ENCODE measurements at regions not wholly inside any gene's neighbourhood (a gene's known extent, or its start where the extent isn't known, plus 50 kb on each side); places are given as distances from the start of the nearest gene placed in this dataset.

GRCh38 chr3:170716172-170716805, 130.4 kb upstream of the SLC7A14 start:
- Mint-ChIP-seq H3K27me3 (peaks cover 37% of the 10 kb centered on the region), H3K27ac (no peak overlapping the region), H3K4me1 (no peaks in the 10 kb centered on the region), H3K4me3 (no peak overlapping the region), H3K9me3 (peaks cover 5% of the 10 kb centered on the region), H3K36me3 (no peaks in the 10 kb centered on the region)
- ATAC-seq: no peak

- Mint-ChIP-seq H3K27ac (no peak overlapping the region), H3K36me3 (no peaks in the 10 kb centered on the region), H3K4me3 (no peak overlapping the region), H3K4me1 (no peaks in the 10 kb centered on the region), H3K27me3 (peaks cover 46% of the 10 kb centered on the region), H3K9me3 (peaks cover 10% of the 10 kb centered on the region)
- no peak for ATAC-seq
Observed at GRCh38 chr3:170714562-170715535, 129.0 kb upstream of the SLC7A14 start.

GRCh38 chr3:170714122-170714521, 128.2 kb upstream of the SLC7A14 start:
- ATAC-seq: no peak
- no peak overlapping the region for H3K4me3 Mint-ChIP-seq
- no peak overlapping the region for H3K27ac Mint-ChIP-seq
- no peaks in the 10 kb centered on the region for H3K36me3 Mint-ChIP-seq
- peaks cover 13% of the 10 kb centered on the region for H3K9me3 Mint-ChIP-seq
- no peaks in the 10 kb centered on the region for H3K4me1 Mint-ChIP-seq
- H3K27me3 Mint-ChIP-seq: peaks cover 46% of the 10 kb centered on the region

GRCh38 chr3:170713653-170714052, 127.8 kb upstream of the SLC7A14 start:
- Mint-ChIP-seq H3K27ac (no peak overlapping the region), H3K4me1 (no peaks in the 10 kb centered on the region), H3K9me3 (peaks cover 11% of the 10 kb centered on the region), H3K36me3 (no peaks in the 10 kb centered on the region), H3K4me3 (no peak overlapping the region), H3K27me3 (peaks cover 46% of the 10 kb centered on the region)
- ATAC-seq: no peak

GRCh38 chr3:170712798-170713197, 126.9 kb upstream of the SLC7A14 start:
- Mint-ChIP-seq H3K27me3 (peaks cover 46% of the 10 kb centered on the region), H3K27ac (no peak overlapping the region), H3K36me3 (no peaks in the 10 kb centered on the region), H3K4me1 (no peaks in the 10 kb centered on the region), H3K4me3 (no peak overlapping the region), H3K9me3 (peaks cover 9% of the 10 kb centered on the region)
- ATAC-seq: no peak

- no peak overlapping the region for H3K4me3 Mint-ChIP-seq
- peaks cover 41% of the 10 kb centered on the region for H3K27me3 Mint-ChIP-seq
- H3K27ac Mint-ChIP-seq: no peak overlapping the region
- no peak for ATAC-seq
- no peaks in the 10 kb centered on the region for H3K36me3 Mint-ChIP-seq
- no peaks in the 10 kb centered on the region for H3K4me1 Mint-ChIP-seq
- H3K9me3 Mint-ChIP-seq: peaks cover 9% of the 10 kb centered on the region
Observed at GRCh38 chr3:170712336-170712735, 126.5 kb upstream of the SLC7A14 start.

- H3K27ac Mint-ChIP-seq: no peak overlapping the region
- H3K36me3 Mint-ChIP-seq: no peaks in the 10 kb centered on the region
- peaks cover 9% of the 10 kb centered on the region for H3K9me3 Mint-ChIP-seq
- no peaks in the 10 kb centered on the region for H3K4me1 Mint-ChIP-seq
- ATAC-seq: no peak
- H3K27me3 Mint-ChIP-seq: peaks cover 36% of the 10 kb centered on the region
- H3K4me3 Mint-ChIP-seq: no peak overlapping the region
Observed at GRCh38 chr3:170711786-170712185, 125.9 kb upstream of the SLC7A14 start.

GRCh38 chr3:170709046-170709445, 123.2 kb upstream of the SLC7A14 start:
- H3K36me3 Mint-ChIP-seq: no peaks in the 10 kb centered on the region
- ATAC-seq: no peak
- no peak overlapping the region for H3K4me3 Mint-ChIP-seq
- H3K4me1 Mint-ChIP-seq: no peaks in the 10 kb centered on the region
- peaks cover 30% of the 10 kb centered on the region for H3K27me3 Mint-ChIP-seq
- no peak overlapping the region for H3K27ac Mint-ChIP-seq
- H3K9me3 Mint-ChIP-seq: peaks cover 9% of the 10 kb centered on the region

GRCh38 chr3:170707899-170708298, 122.0 kb upstream of the SLC7A14 start:
- Mint-ChIP-seq H3K36me3 (no peaks in the 10 kb centered on the region), H3K27ac (no peak overlapping the region), H3K27me3 (peaks cover 37% of the 10 kb centered on the region), H3K4me1 (no peaks in the 10 kb centered on the region), H3K9me3 (peaks cover 12% of the 10 kb centered on the region), H3K4me3 (no peak overlapping the region)
- ATAC-seq: no peak

GRCh38 chr3:170705131-170705530, 119.3 kb upstream of the SLC7A14 start:
- peaks cover 30% of the 10 kb centered on the region for H3K27me3 Mint-ChIP-seq
- no peaks in the 10 kb centered on the region for H3K36me3 Mint-ChIP-seq
- no peak for ATAC-seq
- H3K9me3 Mint-ChIP-seq: peaks cover 7% of the 10 kb centered on the region
- H3K27ac Mint-ChIP-seq: no peak overlapping the region
- no peak overlapping the region for H3K4me3 Mint-ChIP-seq
- no peaks in the 10 kb centered on the region for H3K4me1 Mint-ChIP-seq

- Mint-ChIP-seq H3K9me3 (peaks cover 3% of the 10 kb centered on the region), H3K36me3 (no peaks in the 10 kb centered on the region), H3K4me1 (no peaks in the 10 kb centered on the region), H3K27ac (no peak overlapping the region), H3K27me3 (peaks cover 30% of the 10 kb centered on the region), H3K4me3 (no peak overlapping the region)
- ATAC-seq: no peak
Observed at GRCh38 chr3:170703121-170703588, 117.3 kb upstream of the SLC7A14 start.

GRCh38 chr3:170701696-170702678, 116.1 kb upstream of the SLC7A14 start:
- H3K36me3 Mint-ChIP-seq: no peaks in the 10 kb centered on the region
- peaks cover 3% of the 10 kb centered on the region for H3K9me3 Mint-ChIP-seq
- no peak for ATAC-seq
- no peak overlapping the region for H3K4me3 Mint-ChIP-seq
- H3K4me1 Mint-ChIP-seq: no peaks in the 10 kb centered on the region
- H3K27me3 Mint-ChIP-seq: peaks cover 30% of the 10 kb centered on the region
- no peak overlapping the region for H3K27ac Mint-ChIP-seq

GRCh38 chr3:170700054-170700404, 114.2 kb upstream of the SLC7A14 start:
- H3K27me3 Mint-ChIP-seq: peaks cover 18% of the 10 kb centered on the region
- no peak overlapping the region for H3K4me3 Mint-ChIP-seq
- no peaks in the 10 kb centered on the region for H3K36me3 Mint-ChIP-seq
- ATAC-seq: no peak
- H3K9me3 Mint-ChIP-seq: peaks cover 3% of the 10 kb centered on the region
- no peaks in the 10 kb centered on the region for H3K4me1 Mint-ChIP-seq
- no peak overlapping the region for H3K27ac Mint-ChIP-seq

- Mint-ChIP-seq H3K27ac (no peak overlapping the region), H3K27me3 (peaks cover 18% of the 10 kb centered on the region), H3K4me1 (no peaks in the 10 kb centered on the region), H3K4me3 (no peak overlapping the region), H3K9me3 (peaks cover 3% of the 10 kb centered on the region), H3K36me3 (no peaks in the 10 kb centered on the region)
- ATAC-seq: no peak
Observed at GRCh38 chr3:170699158-170700053, 113.5 kb upstream of the SLC7A14 start.

Measured in stimulated activated memory B cell treated with anti-CD40 and anti-IgM and Interleukin-4, amounts not matched to agents 10 μg/mL and 1 μg/mL and 100 μg/mL, for 72 hours (primary cell).